Osteoblast (primary cell): ENCODE measurements at regions not wholly inside any gene's neighbourhood (a gene's known extent, or its start where the extent isn't known, plus 50 kb on each side); places are given as distances from the start of the nearest gene placed in this dataset.

Experiments
- DNase-seq: peaks from one replicate; pipeline ENCODE4 v3.0.0; 2011; ENCODE audit warnings: low spot score, mixed read lengths; ENCODE audit not compliant: insufficient read length; ENCODE audit errors: missing footprints
- H2AFZ ChIP-seq: 2 replicates; pipeline ENCODE4 v1.6.0; 2011; ENCODE audit warnings: mild to moderate bottlenecking, low read length
- H3K27ac ChIP-seq: 2 replicates; pipeline ENCODE4 v1.5.1; 2011; ENCODE audit warnings: mild to moderate bottlenecking, low read depth, low read length, moderate library complexity
- H3K27me3 ChIP-seq: 2 replicates; pipeline ENCODE4 v1.6.0; 2012; ENCODE audit warnings: mild to moderate bottlenecking, control low read depth, inconsistent platforms, low read length, moderate library complexity; ENCODE audit not compliant: insufficient read depth
- H3K36me3 ChIP-seq: 2 replicates; pipeline ENCODE4 v1.5.1; 2011; ENCODE audit warnings: mild to moderate bottlenecking, low read length, control low read depth, moderate library complexity; ENCODE audit not compliant: insufficient read depth
- H3K4me1 ChIP-seq: 2 replicates; pipeline ENCODE4 v1.5.1; 2011; ENCODE audit warnings: mild to moderate bottlenecking, low read length, control low read depth, moderate library complexity; ENCODE audit not compliant: insufficient read depth
- H3K4me2 ChIP-seq: 2 replicates; pipeline ENCODE4 v1.6.0; 2011; ENCODE audit warnings: mild to moderate bottlenecking, low read length; ENCODE audit not compliant: insufficient read depth
- H3K4me3 ChIP-seq: fragments of 200-600 bp; sonication (generic); 3 replicates; pipeline ENCODE4 v1.5.1; 2012; ENCODE audit warnings: mild to moderate bottlenecking, low read length, inconsistent platforms; ENCODE audit not compliant: insufficient read depth
- H3K79me2 ChIP-seq: 2 replicates; pipeline ENCODE4 v1.6.0; 2012; ENCODE audit warnings: mild to moderate bottlenecking, low read length, control low read depth, inconsistent platforms; ENCODE audit not compliant: insufficient read depth
- H3K9me3 ChIP-seq: 2 replicates; pipeline ENCODE4 v1.5.1; 2011; ENCODE audit warnings: low read depth, low read length, control low read depth
- H4K20me1 ChIP-seq: 2 replicates; pipeline ENCODE4 v1.6.0; 2012; ENCODE audit warnings: mild to moderate bottlenecking, low read length, control low read depth; ENCODE audit not compliant: insufficient read depth
- TF ChIP-seq, protein P1 (sequence below): IDR thresholded peaks from 2 replicates; pipeline ENCODE4 v1.5.1; 2011; ENCODE audit warnings: mild to moderate bottlenecking, low read depth, low read length, moderate library complexity; ENCODE audit errors: extremely low read depth

DNA sequence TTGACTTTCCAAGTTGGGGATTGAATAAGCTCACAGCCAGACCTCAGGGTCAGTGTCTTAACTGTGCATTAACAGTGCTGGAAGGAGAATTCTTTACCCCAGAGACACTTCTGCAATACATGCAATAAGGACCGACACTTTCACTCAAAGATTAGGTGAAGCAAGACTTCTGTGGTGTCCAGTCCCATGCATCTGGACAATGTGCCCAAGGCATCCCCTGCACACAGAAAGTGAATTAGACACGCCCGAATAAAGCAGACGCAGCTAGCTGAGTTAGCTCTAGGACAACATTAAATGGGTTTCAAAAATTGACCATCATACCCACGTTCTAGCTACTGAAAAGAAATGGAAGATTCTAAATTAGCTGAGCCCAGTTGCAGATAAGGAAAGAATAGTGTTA, 223.9 kb upstream of the NR2F2 start:
- no peaks in the 10 kb centered on the region for H3K27me3 ChIP-seq
- no peak overlapping the region for H3K27ac ChIP-seq
- no peak overlapping the region for H3K4me2 ChIP-seq
- H3K36me3 ChIP-seq = no peaks in the 10 kb centered on the region
- H2AFZ ChIP-seq = no peak overlapping the region
- H3K79me2 ChIP-seq = no peaks in the 10 kb centered on the region
- H3K4me3 ChIP-seq = no peak overlapping the region
- H3K9me3 ChIP-seq = no peaks in the 10 kb centered on the region
- H3K4me1 ChIP-seq = peaks cover 3% of the 10 kb centered on the region
- TF ChIP-seq, protein P1, sequence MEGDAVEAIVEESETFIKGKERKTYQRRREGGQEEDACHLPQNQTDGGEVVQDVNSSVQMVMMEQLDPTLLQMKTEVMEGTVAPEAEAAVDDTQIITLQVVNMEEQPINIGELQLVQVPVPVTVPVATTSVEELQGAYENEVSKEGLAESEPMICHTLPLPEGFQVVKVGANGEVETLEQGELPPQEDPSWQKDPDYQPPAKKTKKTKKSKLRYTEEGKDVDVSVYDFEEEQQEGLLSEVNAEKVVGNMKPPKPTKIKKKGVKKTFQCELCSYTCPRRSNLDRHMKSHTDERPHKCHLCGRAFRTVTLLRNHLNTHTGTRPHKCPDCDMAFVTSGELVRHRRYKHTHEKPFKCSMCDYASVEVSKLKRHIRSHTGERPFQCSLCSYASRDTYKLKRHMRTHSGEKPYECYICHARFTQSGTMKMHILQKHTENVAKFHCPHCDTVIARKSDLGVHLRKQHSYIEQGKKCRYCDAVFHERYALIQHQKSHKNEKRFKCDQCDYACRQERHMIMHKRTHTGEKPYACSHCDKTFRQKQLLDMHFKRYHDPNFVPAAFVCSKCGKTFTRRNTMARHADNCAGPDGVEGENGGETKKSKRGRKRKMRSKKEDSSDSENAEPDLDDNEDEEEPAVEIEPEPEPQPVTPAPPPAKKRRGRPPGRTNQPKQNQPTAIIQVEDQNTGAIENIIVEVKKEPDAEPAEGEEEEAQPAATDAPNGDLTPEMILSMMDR = no peak
- no peak for DNase-seq
- no peaks in the 10 kb centered on the region for H4K20me1 ChIP-seq

DNA sequence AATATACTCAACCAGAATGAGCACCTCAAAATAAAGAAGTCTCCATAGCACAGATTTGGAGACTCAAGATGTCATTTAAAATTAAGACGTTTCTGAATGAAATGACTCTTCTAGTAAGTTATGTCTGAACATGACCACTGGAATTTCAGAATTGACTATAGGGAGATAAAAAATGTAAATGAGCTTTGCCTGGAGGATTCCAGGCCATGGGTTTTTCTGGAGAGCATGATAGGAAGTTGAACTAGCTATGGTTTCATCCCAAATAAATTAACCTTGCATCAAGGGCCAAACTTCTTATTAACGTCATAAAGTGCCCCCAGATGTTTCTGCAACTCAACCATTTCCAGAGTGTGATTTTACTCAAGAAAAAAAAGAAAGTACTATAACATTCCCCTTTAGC, 222.6 kb upstream of the NR2F2 start:
- Histone ChIP-seq H3K36me3 (no peaks in the 10 kb centered on the region), H3K4me1 (peaks cover 3% of the 10 kb centered on the region), H3K27me3 (no peaks in the 10 kb centered on the region), H3K4me2 (no peak overlapping the region), H4K20me1 (no peaks in the 10 kb centered on the region), H3K4me3 (no peak overlapping the region), H2AFZ (no peak overlapping the region), H3K9me3 (no peaks in the 10 kb centered on the region), H3K79me2 (no peaks in the 10 kb centered on the region), H3K27ac (no peak overlapping the region)
- TF ChIP-seq, protein P1 = no peak
- DNase-seq = no peak

DNA sequence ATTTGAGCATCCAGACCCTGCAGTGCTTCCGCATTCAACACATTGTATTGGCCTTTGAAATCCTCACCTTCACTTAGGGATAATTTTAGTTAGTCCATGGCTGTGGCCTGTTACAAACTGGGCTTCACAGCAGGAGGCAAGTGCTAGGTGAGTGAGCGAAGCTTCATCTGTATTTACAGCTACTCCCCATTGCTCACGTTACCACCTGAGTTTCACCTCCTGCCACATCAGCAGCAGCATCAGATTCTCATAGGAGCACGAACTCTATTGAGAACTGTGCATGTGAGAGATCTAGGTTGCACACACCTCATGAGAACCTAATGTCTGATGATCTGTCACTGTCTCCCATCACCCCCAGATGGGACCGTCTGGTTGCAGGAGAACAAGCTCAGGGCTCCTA, 222.1 kb upstream of the NR2F2 start:
- H3K4me2 ChIP-seq = no peak overlapping the region
- no peaks in the 10 kb centered on the region for H3K79me2 ChIP-seq
- TF ChIP-seq, protein P1 = no peak
- H4K20me1 ChIP-seq = no peaks in the 10 kb centered on the region
- H3K27me3 ChIP-seq = no peaks in the 10 kb centered on the region
- no peaks in the 10 kb centered on the region for H3K36me3 ChIP-seq
- no peak overlapping the region for H3K4me3 ChIP-seq
- no peak overlapping the region for H3K27ac ChIP-seq
- H2AFZ ChIP-seq = no peak overlapping the region
- H3K9me3 ChIP-seq = no peaks in the 10 kb centered on the region
- no peak for DNase-seq
- peaks cover 3% of the 10 kb centered on the region for H3K4me1 ChIP-seq

DNA sequence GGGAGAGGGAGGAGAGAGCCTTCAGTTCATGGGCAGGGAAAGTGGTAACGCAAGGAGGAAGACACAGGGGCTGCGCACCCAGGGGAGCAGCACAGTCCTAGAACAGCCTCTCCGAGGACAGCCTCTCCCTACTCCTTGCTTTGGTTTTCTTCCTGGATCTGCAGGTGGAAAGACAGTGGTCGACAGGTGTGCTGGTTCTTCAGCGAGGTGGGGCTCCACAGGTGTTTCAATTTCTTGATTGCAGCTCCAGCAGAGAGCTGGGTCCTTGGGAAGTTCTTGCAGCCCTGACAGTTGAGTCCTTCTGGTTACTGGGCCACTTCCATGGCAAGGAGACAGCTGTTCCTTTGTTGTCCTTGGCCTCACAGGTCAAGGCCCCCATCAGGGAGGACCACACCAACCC, 220.7 kb upstream of the NR2F2 start:
- peaks cover 3% of the 10 kb centered on the region for H3K4me1 ChIP-seq
- no peak for DNase-seq
- TF ChIP-seq, protein P1 = no peak
- H3K27ac ChIP-seq = no peak overlapping the region
- H3K79me2 ChIP-seq = no peaks in the 10 kb centered on the region
- H3K4me3 ChIP-seq = no peak overlapping the region
- no peak overlapping the region for H2AFZ ChIP-seq
- no peaks in the 10 kb centered on the region for H3K36me3 ChIP-seq
- H4K20me1 ChIP-seq = no peaks in the 10 kb centered on the region
- no peaks in the 10 kb centered on the region for H3K9me3 ChIP-seq
- no peak overlapping the region for H3K4me2 ChIP-seq
- no peaks in the 10 kb centered on the region for H3K27me3 ChIP-seq
